GM13976 (cell line): ENCODE measurements at regions not wholly inside any gene's neighbourhood (a gene's known extent, or its start where the extent isn't known, plus 50 kb on each side); places are given as distances from the start of the nearest gene placed in this dataset.

ENCODE experiments used
- DNase-seq: peaks from one replicate; pipeline ENCODE4 v3.0.0; 2012; ENCODE audit warnings: low spot score
- in situ Hi-C: fragments of 300-500 bp; cut with MboI; formaldehyde crosslinking; loops from one replicate; pipeline ENCODE4 v1.12.0; 2022; ENCODE audit warnings: low sequenced_read_pairs, mixed read lengths, inconsistent platforms; ENCODE audit not compliant: unreplicated experiment
- TF ChIP-seq, protein P1 (sequence below): IDR thresholded peaks from 2 replicates; pipeline ENCODE4 v1.5.1; 2012; ENCODE audit warnings: borderline replicate concordance, mild to moderate bottlenecking; ENCODE audit not compliant: insufficient read depth; ENCODE audit errors: extremely low read depth, missing control alignments, control extremely low read depth

DNA sequence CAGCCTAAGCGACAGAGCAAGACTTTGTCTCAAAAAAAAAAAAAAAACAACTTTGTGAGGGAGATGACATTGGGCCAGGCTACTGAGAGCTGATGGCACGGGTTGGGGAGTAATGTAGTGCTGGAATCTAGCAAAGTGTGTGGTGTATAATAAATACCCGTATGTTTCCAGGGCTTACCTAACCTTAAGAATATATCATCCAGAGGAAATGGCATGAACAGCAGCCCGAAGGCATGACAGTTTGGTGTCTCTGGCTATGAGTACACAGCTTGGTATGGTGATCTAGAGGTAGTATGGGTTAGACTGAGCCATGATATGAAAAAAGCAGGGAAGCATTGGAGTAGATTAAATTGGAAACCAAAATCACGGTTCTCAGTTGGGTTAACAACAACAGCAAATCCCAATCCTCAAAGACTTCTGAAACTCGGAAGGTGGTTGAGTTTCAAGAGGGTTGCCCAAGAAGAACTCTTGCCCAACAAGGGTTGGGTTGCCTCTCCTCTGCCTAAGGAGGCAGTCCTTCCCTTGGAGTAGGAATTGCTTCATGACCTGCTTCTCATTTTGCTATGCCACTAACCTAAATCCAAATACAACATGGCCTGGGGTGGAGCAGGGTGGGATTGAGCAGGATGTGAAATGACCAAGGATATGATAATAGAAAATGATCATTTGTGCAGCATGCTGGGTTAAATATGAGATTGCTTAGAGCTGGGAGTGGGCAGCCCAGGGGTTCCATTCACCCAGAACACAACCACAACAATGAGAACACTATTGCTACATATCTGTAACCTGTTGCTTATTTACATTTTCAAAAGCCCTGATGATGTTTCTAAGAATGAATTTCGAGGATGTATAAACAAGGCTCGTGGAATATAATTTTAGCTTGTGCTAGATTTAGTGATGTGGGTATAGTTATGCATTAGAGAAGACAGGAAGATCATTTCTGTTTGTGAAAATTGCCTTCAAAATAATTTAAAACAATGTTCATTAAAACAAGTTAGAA lies 64.6 kb upstream of the ZFR start:
- TF ChIP-seq, protein P1, sequence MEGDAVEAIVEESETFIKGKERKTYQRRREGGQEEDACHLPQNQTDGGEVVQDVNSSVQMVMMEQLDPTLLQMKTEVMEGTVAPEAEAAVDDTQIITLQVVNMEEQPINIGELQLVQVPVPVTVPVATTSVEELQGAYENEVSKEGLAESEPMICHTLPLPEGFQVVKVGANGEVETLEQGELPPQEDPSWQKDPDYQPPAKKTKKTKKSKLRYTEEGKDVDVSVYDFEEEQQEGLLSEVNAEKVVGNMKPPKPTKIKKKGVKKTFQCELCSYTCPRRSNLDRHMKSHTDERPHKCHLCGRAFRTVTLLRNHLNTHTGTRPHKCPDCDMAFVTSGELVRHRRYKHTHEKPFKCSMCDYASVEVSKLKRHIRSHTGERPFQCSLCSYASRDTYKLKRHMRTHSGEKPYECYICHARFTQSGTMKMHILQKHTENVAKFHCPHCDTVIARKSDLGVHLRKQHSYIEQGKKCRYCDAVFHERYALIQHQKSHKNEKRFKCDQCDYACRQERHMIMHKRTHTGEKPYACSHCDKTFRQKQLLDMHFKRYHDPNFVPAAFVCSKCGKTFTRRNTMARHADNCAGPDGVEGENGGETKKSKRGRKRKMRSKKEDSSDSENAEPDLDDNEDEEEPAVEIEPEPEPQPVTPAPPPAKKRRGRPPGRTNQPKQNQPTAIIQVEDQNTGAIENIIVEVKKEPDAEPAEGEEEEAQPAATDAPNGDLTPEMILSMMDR = no peak
- DNase-seq = no peak

GRCh38 chr5:32507738-32508434 lies 63.3 kb upstream of the ZFR start:
- in situ Hi-C loops = no loop called here
- no peak for DNase-seq
- TF ChIP-seq, protein P1 = no peak

More for the DNA sequence above, 64.6 kb upstream of the ZFR start:
- in situ Hi-C loops = no loop called here

- in situ Hi-C loops = no loop called here
- TF ChIP-seq, protein P1 = no peak
- no peak for DNase-seq
Measured at GRCh38 chr5:32506799-32507198, 62.3 kb upstream of the ZFR start.

GRCh38 chr5:32506201-32506661 lies 61.7 kb upstream of the ZFR start:
- DNase-seq = no peak
- in situ Hi-C loops = no loop called here
- TF ChIP-seq, protein P1 = no peak

- no peak for DNase-seq
- in situ Hi-C loops = no loop called here
Measured at GRCh38 chr5:32505756-32506155, 61.2 kb upstream of the ZFR start.

GRCh38 chr5:32504989-32505596 lies 60.6 kb upstream of the ZFR start:
- in situ Hi-C loops = no loop called here
- DNase-seq = no peak

More at GRCh38 chr5:32505756-32506155, 61.2 kb upstream of the ZFR start:
- TF ChIP-seq, protein P1 = no peak

More at GRCh38 chr5:32504989-32505596, 60.6 kb upstream of the ZFR start:
- TF ChIP-seq, protein P1 = no peak
